Fibroblast of mammary gland (primary cell): ENCODE measurements at regions not wholly inside any gene's neighbourhood (a gene's known extent, or its start where the extent isn't known, plus 50 kb on each side); places are given as distances from the start of the nearest gene placed in this dataset.
A peak's percentile ranks its signal among the peaks of the same experiment; 100 is the strongest.

Experiments used
- DNase-seq: peaks from one replicate; pipeline ENCODE4 v3.0.0-alpha.2; 2010; ENCODE audit warnings: low read depth
- H3K4me3 ChIP-seq: 2 replicates; pipeline ENCODE4 v1.5.1; 2011; ENCODE audit warnings: low read depth, mild to moderate bottlenecking, low read length, moderate library complexity; ENCODE audit not compliant: control insufficient read depth
- CTCF ChIP-seq: conservative IDR thresholded peaks from 2 replicates; pipeline ENCODE4 v1.5.1; 2011; ENCODE audit warnings: low read depth, low read length, inconsistent platforms; ENCODE audit not compliant: control insufficient read depth, insufficient read depth

DNA sequence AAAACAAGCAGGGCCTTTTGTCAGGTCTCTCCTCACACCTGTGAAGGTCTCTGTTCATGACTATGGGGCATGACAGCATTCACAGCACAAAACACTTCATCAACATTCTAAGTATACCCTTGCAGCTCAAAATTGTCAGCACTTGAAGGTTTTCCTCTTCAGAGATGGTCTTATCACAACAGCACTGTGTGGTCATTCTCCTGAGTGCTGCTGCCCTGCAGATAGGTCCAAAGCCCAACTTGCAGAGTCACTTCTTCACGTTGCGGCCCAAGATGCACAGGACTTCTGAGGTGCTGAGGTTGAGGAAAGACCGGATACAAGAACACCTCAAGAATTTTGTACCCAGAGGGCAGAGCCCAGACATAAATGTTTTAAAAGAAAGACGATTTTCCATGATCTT, 574.5 kb downstream of the UQCRFS1 start:
- no peak for TF ChIP-seq CTCF

DNA sequence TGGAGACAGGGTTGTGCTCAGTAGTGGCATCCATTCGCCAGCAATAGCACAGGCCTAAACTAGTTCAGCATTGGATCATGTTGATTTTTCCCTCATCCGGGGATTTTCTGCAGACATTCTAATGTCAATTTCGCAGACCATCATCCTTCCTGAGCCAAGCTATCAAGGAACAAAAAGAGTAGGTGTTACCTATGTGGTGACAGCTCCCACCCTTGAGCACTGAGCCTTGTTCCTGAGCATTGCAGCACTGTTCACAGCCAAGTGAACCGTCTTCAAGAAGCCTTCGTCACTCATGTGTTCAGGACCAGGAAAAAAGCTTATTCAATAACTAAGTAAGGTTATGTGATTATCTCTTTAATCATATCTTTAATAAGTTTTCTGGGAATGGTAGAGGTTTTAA, 576.2 kb downstream of the UQCRFS1 start:
- no peak for DNase-seq
- H3K4me3 ChIP-seq: no peak overlapping the region
- TF ChIP-seq CTCF: no peak

More for the DNA sequence above, 574.5 kb downstream of the UQCRFS1 start:
- no peak overlapping the region for H3K4me3 ChIP-seq
- no peak for DNase-seq

GRCh38 chr19:28636016-28636629, 576.8 kb downstream of the UQCRFS1 start:
- H3K4me3 ChIP-seq: no peak overlapping the region
- no peak for DNase-seq
- TF ChIP-seq CTCF: no peak

DNA sequence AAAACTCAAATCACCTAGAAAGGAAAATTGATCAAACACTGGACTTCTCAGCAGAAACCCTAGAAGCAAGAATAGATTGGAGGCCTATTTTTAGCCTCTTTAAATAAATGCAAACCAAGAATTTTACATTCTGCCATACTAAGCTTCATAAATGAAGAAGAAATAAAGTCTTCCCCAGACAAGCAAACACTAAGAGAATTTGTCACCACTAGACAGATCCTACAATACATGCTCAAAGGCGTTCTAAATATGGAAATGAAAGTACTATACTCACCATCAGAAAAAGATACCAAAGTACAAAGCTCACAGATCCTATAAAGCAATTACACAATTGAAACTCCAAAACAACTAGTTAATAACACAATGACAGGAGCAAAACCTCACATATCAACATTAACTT, 578.1 kb downstream of the UQCRFS1 start:
- DNase-seq: no peak

GRCh38 chr19:28634019-28634328, 579.0 kb downstream of the UQCRFS1 start:
- no peak for DNase-seq
- no peak for TF ChIP-seq CTCF
- H3K4me3 ChIP-seq: no peak overlapping the region

More for the DNA sequence above, 578.1 kb downstream of the UQCRFS1 start:
- H3K4me3 ChIP-seq: no peak overlapping the region
- TF ChIP-seq CTCF: no peak

GRCh38 chr19:28633319-28634018, 579.5 kb downstream of the UQCRFS1 start:
- no peak overlapping the region for H3K4me3 ChIP-seq
- DNase-seq: peak; percentile 66
- peak; percentile 84 for TF ChIP-seq CTCF

DNA sequence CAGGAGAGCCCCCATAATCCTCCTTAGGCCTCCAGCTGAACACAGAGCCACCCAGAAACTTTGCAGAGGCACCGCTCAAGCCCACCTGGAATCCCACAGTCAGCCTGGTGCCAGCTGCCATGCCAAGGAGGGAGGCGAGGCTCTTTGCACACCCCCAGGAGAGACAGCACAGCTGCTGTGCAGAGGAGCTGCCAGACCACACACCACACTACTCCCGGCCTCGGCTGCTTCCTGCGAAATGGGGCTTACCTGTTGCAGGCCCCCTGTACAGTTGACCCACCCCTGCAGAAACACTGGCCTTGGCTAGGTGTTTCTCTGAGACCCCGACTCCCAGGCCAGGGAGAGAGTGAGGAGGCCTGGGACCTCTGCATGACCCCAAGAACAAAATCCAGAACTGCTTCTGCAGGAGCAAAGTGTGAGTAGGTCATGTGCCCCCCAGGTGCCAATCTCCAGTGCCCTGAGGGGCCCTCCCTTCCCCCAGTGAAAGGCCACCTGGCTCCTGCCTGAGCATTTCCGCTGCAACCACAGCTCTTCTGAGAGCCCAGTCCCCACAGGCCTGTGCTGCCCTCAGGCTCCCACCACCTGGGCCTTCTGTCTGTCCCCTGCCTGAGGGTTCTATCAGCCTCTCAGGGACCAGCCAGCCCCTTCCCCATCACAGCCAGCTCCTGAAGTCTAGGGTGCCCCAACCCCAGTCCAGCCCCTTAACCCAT, 580.4 kb downstream of the UQCRFS1 start:
- no peak for TF ChIP-seq CTCF
- no peak overlapping the region for H3K4me3 ChIP-seq
- no peak for DNase-seq
